IMR-90 (cell line): ENCODE measurements at regions not wholly inside any gene's neighbourhood (a gene's known extent, or its start where the extent isn't known, plus 50 kb on each side); places are given as distances from the start of the nearest gene placed in this dataset.

Experiments used
- ATAC-seq: fragments of 200-7000 bp; cut with Tn5 transposase; 2 replicates; pipeline ENCODE4 v1.9.1; 2020; ENCODE audit warnings: low read depth, mild to moderate bottlenecking, moderate library complexity
- BruUV-seq: library from RNA; stranded (reverse); fragments of 400-500 nt; replicated peaks from 2 replicates; lab custom pipeline; 2021; lab: Mats Ljungman, UMichigan
- CTCF ChIA-PET: fragments of 300-600 bp; formaldehyde crosslinking; extraction: SDS; loops from one replicate; lab custom pipeline; 2021; ENCODE audit warnings: antibody characterized with exemption; lab: Yijun Ruan, JAX
- POLR2A ChIA-PET: fragments of 300-600 bp; sonication (Branson Sonifier 250); formaldehyde crosslinking; loops from one replicate; lab custom pipeline; 2022; ENCODE audit warnings: antibody characterized with exemption; ENCODE audit not compliant: unreplicated experiment; lab: Charles Lee
- DNase-seq: peaks from one replicate; pipeline ENCODE4 v3.0.0; 2013
- H2AFZ ChIP-seq: replicated peaks from 2 replicates; pipeline ENCODE3; 2013; ENCODE audit warnings: low read length, mild to moderate bottlenecking; ENCODE audit not compliant: poor library complexity
- H2AK5ac ChIP-seq: 2 replicates; pipeline ENCODE4 v1.6.1; 2013; ENCODE audit warnings: low read depth, low read length, inconsistent platforms
- H2AK9ac ChIP-seq: replicated peaks from 2 replicates; pipeline ENCODE3; 2013; ENCODE audit warnings: mild to moderate bottlenecking, low read depth, low read length, moderate library complexity; ENCODE audit not compliant: poor library complexity
- H2BK120ac ChIP-seq: 2 replicates; pipeline ENCODE4 v1.6.1; 2013; ENCODE audit warnings: low read depth, low read length, inconsistent platforms
- H2BK15ac ChIP-seq: 3 replicates; pipeline ENCODE4 v1.6.1; 2013; ENCODE audit warnings: low read depth, low read length, inconsistent platforms
- H2BK20ac ChIP-seq: 2 replicates; pipeline ENCODE4 v1.6.1; 2013; ENCODE audit warnings: low read depth, mild to moderate bottlenecking, inconsistent platforms, low read length, moderate library complexity
- H2BK5ac ChIP-seq: 2 replicates; pipeline ENCODE4 v1.6.1; 2013; ENCODE audit warnings: mild to moderate bottlenecking, low read depth, low read length, inconsistent platforms; ENCODE audit not compliant: poor library complexity, severe bottlenecking
- H3K14ac ChIP-seq: replicated peaks from 2 replicates; pipeline ENCODE4 v1.6.1; 2013; ENCODE audit warnings: low read depth, low read length, inconsistent platforms
- H3K18ac ChIP-seq: 2 replicates; pipeline ENCODE4 v1.6.1; 2013; ENCODE audit warnings: low read depth, low read length, control low read depth
- H3K23ac ChIP-seq: 2 replicates; pipeline ENCODE4 v1.6.1; 2013; ENCODE audit warnings: low read depth, low read length, inconsistent platforms
- H3K27ac ChIP-seq: 2 replicates; pipeline ENCODE4 v1.5.1; 2013; ENCODE audit warnings: mild to moderate bottlenecking, control low read depth, low read length; ENCODE audit not compliant: insufficient read depth
- H3K27me3 ChIP-seq: 2 replicates; pipeline ENCODE4 v1.6.1; 2013; ENCODE audit warnings: low read length; ENCODE audit not compliant: control insufficient read depth, insufficient read depth
- H3K36me3 ChIP-seq: 2 replicates; pipeline ENCODE4 v1.6.1; 2013; ENCODE audit warnings: low read length, mixed read lengths; ENCODE audit not compliant: control insufficient read depth, insufficient read depth
- H3K4ac ChIP-seq: 2 replicates; pipeline ENCODE4 v1.6.1; 2013; ENCODE audit warnings: low read depth, low read length, inconsistent platforms
- H3K4me1 ChIP-seq: 2 replicates; pipeline ENCODE4 v1.6.1; 2013; ENCODE audit warnings: low read length, mixed read lengths; ENCODE audit not compliant: control insufficient read depth, insufficient read depth
- H3K4me2 ChIP-seq: 2 replicates; pipeline ENCODE4 v1.6.1; 2013; ENCODE audit warnings: low read depth, mild to moderate bottlenecking, control low read depth, low read length, moderate library complexity
- H3K4me3 ChIP-seq: 2 replicates; pipeline ENCODE4 v1.5.1; 2013; ENCODE audit warnings: low read depth, mild to moderate bottlenecking, control low read depth, low read length, moderate library complexity; ENCODE audit not compliant: insufficient read depth
- H3K56ac ChIP-seq: 2 replicates; pipeline ENCODE4 v1.6.1; 2013; ENCODE audit warnings: low read length, inconsistent platforms; ENCODE audit not compliant: insufficient read depth; ENCODE audit errors: extremely low read depth
- H3K79me1 ChIP-seq, 2 experiments: 2 replicates each; pipeline ENCODE4 v1.6.1; 2013; ENCODE audit warnings: low read length in 2 of 2, inconsistent platforms in 1 of 2, low read depth in 1 of 2
- H3K9ac ChIP-seq: 2 replicates; pipeline ENCODE4 v1.6.1; 2013; ENCODE audit warnings: low read depth, low read length, control low read depth
- H3K9me1 ChIP-seq: 2 replicates; pipeline ENCODE4 v1.6.1; 2013; ENCODE audit warnings: low read length, inconsistent platforms; ENCODE audit not compliant: insufficient read depth
- H3K9me3 ChIP-seq: 2 replicates; pipeline ENCODE4 v1.6.1; 2013; ENCODE audit warnings: low read length; ENCODE audit not compliant: control insufficient read depth, insufficient read depth
- H4K20me1 ChIP-seq: 2 replicates; pipeline ENCODE4 v1.6.1; 2013; ENCODE audit warnings: low read length, inconsistent platforms; ENCODE audit not compliant: insufficient read depth
- H4K5ac ChIP-seq: 2 replicates; pipeline ENCODE4 v1.6.1; 2013; ENCODE audit warnings: mild to moderate bottlenecking, low read depth, low read length, control low read depth
- H4K8ac ChIP-seq, 2 experiments: 2 replicates each; pipeline ENCODE4 v1.6.1; 2013; ENCODE audit warnings: low read depth in 2 of 2, low read length in 2 of 2, control low read depth in 1 of 2, inconsistent platforms in 1 of 2
- H4K91ac ChIP-seq: 2 replicates; pipeline ENCODE4 v1.6.1; 2013; ENCODE audit warnings: low read depth, low read length, inconsistent platforms; ENCODE audit not compliant: insufficient read depth
- CHD1 ChIP-seq: IDR thresholded peaks from 2 replicates; pipeline ENCODE4 v1.6.1; 2012; ENCODE audit warnings: low read depth, low read length, improper control_type of control experiment
- FOS ChIP-seq: fragments of 150-350 bp; IDR thresholded peaks from 2 replicates; pipeline ENCODE4 v1.6.1; 2016; ENCODE audit warnings: low read depth, low read length
- MXI1 ChIP-seq: IDR thresholded peaks from 2 replicates; pipeline ENCODE4 v1.6.1; 2012; ENCODE audit warnings: low read depth, mild to moderate bottlenecking, low read length, moderate library complexity, borderline replicate concordance
- RAD21 ChIP-seq: IDR thresholded peaks from 2 replicates; pipeline ENCODE4 v1.6.1; 2012; ENCODE audit warnings: low read length, improper control_type of control experiment
- SMC3 ChIP-seq: fragments of 150-350 bp; IDR thresholded peaks from 2 replicates; pipeline ENCODE4 v1.6.1; 2016; ENCODE audit warnings: low read depth, mild to moderate bottlenecking, antibody characterized with exemption, low read length, moderate library complexity
- WGBS, 2 experiments: methylation state at CpG; one replicate each; pipeline versions ENCODE4 v1.1.5 to v1.1.7; 2013; ENCODE audit warnings: missing lambda C conversion rate in 2 of 2; ENCODE audit not compliant: insufficient read length in 1 of 2; ENCODE audit errors: extremely low coverage in 2 of 2; 5-methylcytosine and 5-hydroxymethylcytosine counted together
- dilution Hi-C: fragments of 300-500 bp; cut with HindIII; formaldehyde crosslinking; loops from one replicate; pipeline ENCODE4 v1.14.3; 2018; ENCODE audit warnings: low sequenced_read_pairs; ENCODE audit not compliant: unreplicated experiment
- in situ Hi-C: fragments of 300-500 bp; cut with MboI; formaldehyde crosslinking; loops from 3 replicates; pipeline ENCODE4 v1.14.3; 2019; ENCODE audit warnings: low sequenced_read_pairs, inconsistent platforms, mixed read lengths
- intact Hi-C: fragments of 100-400 bp; cut with micrococcal nuclease; formaldehyde crosslinking; loops from 2 replicates; pipeline ENCODE4 v1.10.0; 2022
- TF ChIP-seq, protein P1 (sequence below): conservative IDR thresholded peaks from 2 replicates; pipeline ENCODE4 v1.5.1; 2012; ENCODE audit warnings: mild to moderate bottlenecking, low read depth, low read length, improper control_type of control experiment
- TF ChIP-seq, protein P2 (sequence below): fragments of 150-350 bp; IDR thresholded peaks from 2 replicates; pipeline ENCODE4 v1.6.1; 2017; ENCODE audit warnings: mild to moderate bottlenecking, antibody characterized with exemption, low read length, low read depth

DNA sequence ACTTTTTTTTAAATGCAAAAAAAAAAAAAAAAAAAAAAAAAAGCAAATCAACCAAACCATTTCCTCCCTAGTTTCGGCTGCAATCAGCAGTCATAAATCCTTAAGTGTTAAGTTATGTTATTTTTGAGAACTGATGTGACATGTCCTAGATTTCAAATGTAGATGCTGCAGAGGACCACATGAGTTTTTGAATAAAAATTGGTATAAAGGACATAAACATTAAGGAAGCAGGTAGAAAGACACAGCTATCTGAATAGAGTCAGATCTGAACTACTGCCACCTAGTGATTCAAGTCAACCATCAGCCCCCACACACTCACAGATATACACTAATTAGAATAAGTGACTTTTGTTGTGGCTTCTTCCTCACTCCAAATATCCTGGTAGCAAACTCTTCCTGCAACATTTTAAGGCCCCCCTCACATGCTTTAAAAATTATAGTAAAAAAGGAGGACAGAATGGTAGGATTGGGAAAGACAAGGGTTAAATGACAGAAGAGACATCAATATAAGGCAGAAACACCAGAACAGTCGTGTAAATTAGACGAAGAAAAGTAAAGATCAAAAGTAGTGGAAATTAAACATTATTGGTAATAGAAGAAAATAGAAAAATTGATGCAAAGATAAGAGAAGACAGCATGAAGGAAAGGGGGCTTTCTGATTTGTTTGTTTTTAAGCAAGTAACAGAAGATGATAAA lies 394.5 kb upstream of the ATP2B1 start:
- no peaks in the 10 kb centered on the region for H4K20me1 ChIP-seq
- ATAC-seq (peak; percentile 79), DNase-seq (peak; percentile 53)
- H3K4me1 ChIP-seq, result peaks cover 3% of the 10 kb centered on the region
- H2AK9ac ChIP-seq, result no peak overlapping the region
- no peak overlapping the region for H2BK15ac ChIP-seq
- no peak overlapping the region for H3K4me2 ChIP-seq
- no peak overlapping the region for H2BK5ac ChIP-seq
- H2AFZ ChIP-seq, result no peak overlapping the region
- H3K27me3 ChIP-seq, result no peaks in the 10 kb centered on the region
- no peak overlapping the region for H3K4ac ChIP-seq
- no peak overlapping the region for H3K4me3 ChIP-seq
- in situ Hi-C loops, result loop anchor here (5.0 kb wide), 1 partner anchor 561 kb away; no protein-coding TSS in a partner anchor
- dilution Hi-C loops, result no loop called here
- H2BK20ac ChIP-seq, result no peak overlapping the region
- no peaks in the 10 kb centered on the region for H3K79me1 ChIP-seq
- H4K5ac ChIP-seq, result no peak overlapping the region
- no peak overlapping the region for H2BK120ac ChIP-seq
- no peak overlapping the region for H4K91ac ChIP-seq
- no peak overlapping the region for H3K18ac ChIP-seq
- H3K27ac ChIP-seq, result no peak overlapping the region
- intact Hi-C loops, result loop anchor here (1.0 to 2.0 kb wide), 2 partner anchors 394 to 560 kb away; partner anchors contain the start of gene ATP2B1
- no peaks in the 10 kb centered on the region for H3K9me3 ChIP-seq
- no peak overlapping the region for H3K14ac ChIP-seq
- no peak overlapping the region for H3K23ac ChIP-seq
- WGBS, 2 experiments, result no CpG with 5 or more reads among the region's 3 CpGs
- H3K9ac ChIP-seq, result no peak overlapping the region
- no peak overlapping the region for H2AK5ac ChIP-seq
- POLR2A ChIA-PET, result no interaction called here
- no TSS peak for BruUV-seq
- TF ChIP-seq SMC3 (peak; percentile 84), CHD1 (no peak), FOS (no peak), MXI1 (no peak), RAD21 (peak; percentile 69)
- TF ChIP-seq, protein P1, sequence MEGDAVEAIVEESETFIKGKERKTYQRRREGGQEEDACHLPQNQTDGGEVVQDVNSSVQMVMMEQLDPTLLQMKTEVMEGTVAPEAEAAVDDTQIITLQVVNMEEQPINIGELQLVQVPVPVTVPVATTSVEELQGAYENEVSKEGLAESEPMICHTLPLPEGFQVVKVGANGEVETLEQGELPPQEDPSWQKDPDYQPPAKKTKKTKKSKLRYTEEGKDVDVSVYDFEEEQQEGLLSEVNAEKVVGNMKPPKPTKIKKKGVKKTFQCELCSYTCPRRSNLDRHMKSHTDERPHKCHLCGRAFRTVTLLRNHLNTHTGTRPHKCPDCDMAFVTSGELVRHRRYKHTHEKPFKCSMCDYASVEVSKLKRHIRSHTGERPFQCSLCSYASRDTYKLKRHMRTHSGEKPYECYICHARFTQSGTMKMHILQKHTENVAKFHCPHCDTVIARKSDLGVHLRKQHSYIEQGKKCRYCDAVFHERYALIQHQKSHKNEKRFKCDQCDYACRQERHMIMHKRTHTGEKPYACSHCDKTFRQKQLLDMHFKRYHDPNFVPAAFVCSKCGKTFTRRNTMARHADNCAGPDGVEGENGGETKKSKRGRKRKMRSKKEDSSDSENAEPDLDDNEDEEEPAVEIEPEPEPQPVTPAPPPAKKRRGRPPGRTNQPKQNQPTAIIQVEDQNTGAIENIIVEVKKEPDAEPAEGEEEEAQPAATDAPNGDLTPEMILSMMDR, result peak; percentile 64
- TF ChIP-seq, protein P2, sequence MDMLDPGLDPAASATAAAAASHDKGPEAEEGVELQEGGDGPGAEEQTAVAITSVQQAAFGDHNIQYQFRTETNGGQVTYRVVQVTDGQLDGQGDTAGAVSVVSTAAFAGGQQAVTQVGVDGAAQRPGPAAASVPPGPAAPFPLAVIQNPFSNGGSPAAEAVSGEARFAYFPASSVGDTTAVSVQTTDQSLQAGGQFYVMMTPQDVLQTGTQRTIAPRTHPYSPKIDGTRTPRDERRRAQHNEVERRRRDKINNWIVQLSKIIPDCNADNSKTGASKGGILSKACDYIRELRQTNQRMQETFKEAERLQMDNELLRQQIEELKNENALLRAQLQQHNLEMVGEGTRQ, result no peak
- H4K8ac ChIP-seq, result no peak overlapping the region
- no peaks in the 10 kb centered on the region; the same call in 1 of the 2 replicates for H3K9me1 ChIP-seq
- H3K36me3 ChIP-seq, result no peaks in the 10 kb centered on the region
- CTCF ChIA-PET, result interaction anchor here (0.6 to 1.5 kb wide), 8 partner anchors 9 to 560 kb away, joined by 3 to 7 read pairs (median 4); no protein-coding TSS in a partner anchor
- no peak overlapping the region for H3K56ac ChIP-seq
